ENCODE measurements at regions not wholly inside any gene's neighbourhood (a gene's known extent, or its start where the extent isn't known, plus 50 kb on each side); places are given as distances from the start of the nearest gene placed in this dataset.

DNA sequence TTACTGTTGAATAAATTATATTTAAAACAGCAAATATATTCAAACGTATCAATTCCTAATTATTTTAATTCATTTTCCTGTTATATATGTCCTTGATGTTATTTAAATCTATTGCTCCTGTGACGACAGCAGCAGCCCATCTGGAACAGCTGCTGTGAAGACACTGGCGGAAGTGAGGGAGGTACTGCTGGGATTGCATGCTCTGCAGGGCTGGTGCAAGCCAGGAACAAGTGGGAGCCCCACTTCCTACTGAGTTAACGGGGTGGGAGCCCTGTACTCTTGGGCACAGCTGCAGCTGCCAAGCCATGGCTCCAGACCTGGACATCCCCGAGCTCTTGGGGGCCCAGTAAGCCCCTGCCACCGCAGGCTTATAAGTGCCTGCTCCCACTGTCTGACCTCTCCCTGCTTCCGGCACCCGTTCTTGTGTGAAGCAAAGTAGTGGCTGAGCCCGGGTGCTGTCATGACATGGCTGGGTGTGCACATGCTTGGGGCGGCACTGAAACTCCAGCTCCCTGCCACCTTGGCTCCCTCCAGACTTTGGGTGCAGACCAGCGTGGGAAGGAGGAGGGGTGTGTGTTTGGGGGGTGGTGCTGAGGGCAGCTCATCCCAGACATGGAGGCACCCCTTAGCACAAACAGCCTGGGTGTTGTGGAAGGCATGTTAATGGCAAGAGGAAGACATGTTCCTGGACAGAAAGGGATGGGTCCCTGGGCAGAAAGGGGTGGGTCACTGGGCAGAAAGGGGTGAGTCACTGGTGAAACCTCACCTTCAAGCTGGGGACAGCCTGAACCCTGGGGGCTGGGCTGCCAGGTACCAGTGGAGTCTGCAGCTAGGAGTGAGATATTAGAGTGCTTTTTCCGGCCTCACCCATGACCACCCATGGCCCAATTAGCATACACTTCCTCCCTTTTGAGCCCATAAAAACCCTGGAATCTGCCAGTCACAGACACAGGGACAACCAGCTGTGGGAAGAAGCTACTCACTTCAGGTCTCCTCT lies 1981.3 kb upstream of the IGFBP7 start:
- no peak for DNase-seq

DNA sequence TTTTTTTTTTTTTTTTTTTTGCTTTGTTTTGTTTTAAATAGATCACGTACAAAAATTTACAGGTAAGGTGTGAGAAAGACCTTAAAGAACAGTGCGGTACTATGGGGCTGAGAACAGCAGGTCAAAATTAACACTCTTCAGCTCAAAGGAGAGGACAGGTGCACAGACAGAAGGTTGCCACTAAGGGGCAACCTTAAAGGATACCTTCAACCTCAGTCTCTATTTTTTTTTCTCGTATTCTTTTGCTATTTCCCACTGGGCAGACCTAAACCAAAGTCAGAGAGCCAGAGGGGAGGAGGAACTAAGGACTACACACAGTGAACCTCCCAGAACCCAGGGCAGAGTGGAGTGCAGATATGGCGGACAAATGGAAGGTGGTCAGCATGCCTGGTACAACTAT lies 1984.3 kb upstream of the IGFBP7 start:
- DNase-seq = no peak

- no peak for DNase-seq
Measured at GRCh38 chr4:59102311-59102710, 1992.1 kb upstream of the IGFBP7 start.

DNA sequence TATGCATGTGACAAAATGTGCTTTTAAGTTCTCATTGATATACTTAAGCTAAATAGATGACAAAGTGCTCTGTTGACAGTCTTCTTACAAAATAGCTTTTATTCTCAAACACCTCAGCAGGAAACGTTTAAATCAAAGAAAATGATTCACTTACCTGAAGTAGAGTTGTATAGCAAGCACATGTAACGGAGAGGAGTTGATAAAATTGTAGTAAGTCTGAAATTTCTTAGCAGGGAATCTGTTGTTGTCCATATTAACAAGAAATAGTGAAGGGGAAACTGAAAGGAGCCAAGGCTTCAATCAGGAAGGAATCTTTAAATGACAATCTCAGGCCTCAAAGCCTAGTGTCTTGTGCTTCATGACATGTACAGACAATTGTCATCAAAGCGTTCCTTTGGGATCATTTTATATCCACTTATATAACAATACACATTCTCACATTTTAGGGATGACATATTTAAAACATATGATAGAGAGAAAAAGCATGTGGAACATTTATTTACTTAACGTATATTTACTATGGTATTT lies 2010.2 kb upstream of the IGFBP7 start:
- no peak for DNase-seq

DNA sequence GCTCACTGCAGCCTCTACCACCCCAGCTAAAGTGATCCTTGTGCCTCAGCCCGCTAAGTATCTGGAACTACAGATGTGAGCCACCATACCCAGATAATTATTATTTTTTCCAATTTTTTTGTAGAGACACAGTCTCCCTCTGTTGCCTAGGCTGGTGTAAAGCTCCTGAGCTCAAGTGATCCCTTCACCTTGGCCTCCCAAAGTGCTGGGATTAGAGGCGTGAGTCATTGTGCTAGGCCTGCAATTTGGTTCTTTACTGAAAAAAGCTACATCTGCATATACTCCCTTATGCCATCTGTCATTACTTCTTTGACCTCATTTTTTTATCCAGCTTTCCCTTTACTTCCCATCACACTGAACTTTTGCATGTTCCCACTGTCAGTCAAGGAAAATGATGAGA lies 2012.4 kb upstream of the IGFBP7 start:
- DNase-seq = no peak

DNA sequence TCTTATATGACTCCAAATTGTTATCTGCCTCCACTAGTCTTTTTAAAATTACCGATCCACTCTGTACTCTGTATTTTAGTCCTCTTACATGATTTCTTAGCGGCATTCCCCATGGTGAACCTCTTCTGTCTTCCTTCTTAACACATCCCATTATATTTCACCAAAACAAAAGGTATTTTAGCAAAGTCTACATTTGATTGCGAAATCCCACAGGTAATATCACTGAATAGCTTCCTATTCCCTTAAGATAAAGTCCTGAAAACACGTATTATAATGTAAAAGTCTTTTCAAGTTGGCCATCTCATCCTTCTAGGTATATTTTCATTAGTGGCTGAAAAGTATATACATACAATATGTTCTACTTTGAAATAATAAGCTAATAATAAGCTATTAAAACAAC lies 2016.0 kb upstream of the IGFBP7 start:
- no peak for DNase-seq

GRCh38 chr4:59127006-59127405 lies 2016.8 kb upstream of the IGFBP7 start:
- DNase-seq = no peak

- DNase-seq = no peak
Measured at GRCh38 chr4:59127743-59128142, 2017.6 kb upstream of the IGFBP7 start.

DNA sequence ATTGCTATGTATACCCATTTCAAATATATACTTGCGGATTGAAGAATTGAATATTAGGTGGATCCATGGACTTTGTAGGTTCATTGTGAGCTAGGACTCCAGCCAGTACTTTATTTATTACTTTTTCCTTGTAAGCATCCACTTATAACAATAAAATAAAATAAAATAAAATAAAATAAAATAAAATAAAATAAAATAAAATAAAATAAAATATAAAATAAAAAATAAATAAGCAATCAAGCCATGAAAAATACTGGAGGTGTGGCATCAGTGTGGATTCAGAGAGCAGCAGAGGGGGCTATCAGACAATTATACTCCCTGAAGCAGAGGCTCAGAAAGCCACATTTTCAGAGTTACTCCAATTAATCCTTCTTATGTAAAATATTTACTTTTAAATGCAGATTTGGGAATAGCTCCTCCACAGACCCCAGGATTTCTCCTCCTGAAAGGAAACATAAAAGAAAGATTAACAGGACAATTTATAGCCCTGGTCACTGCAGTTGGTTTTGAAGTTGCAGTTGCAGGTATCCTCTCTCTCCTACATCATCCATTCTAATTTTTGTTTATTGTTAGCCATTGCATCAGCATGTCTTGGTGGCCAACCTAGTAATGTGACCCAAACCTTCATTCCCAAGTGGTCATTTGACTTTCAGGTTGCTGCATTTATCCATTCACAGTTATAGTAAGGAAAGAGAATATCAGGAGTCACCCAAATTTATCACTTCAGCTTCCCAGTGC lies 2025.2 kb upstream of the IGFBP7 start:
- DNase-seq = no peak

DNA sequence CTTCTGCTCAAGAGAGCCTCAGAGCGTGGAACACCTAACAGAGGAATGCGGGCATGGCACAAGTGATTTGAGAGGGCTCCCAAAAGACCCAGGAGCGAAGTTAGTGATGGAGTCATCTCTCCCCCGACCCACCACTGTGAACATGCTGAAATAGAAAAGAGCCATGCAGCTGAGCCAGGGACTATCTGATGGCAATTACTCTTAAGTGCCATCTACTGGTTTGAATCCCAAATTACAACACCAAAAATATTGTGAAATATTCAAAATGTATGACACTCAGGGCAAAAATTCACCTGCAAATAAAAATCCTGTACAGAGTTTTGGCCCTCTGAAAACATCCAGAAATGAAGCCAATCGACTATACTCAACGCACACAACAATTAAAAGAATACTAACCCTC lies 2038.9 kb upstream of the ADGRL3 start:
- DNase-seq = no peak

- no peak for DNase-seq
Measured at GRCh38 chr4:59175617-59176016, 2024.5 kb upstream of the ADGRL3 start.

DNA sequence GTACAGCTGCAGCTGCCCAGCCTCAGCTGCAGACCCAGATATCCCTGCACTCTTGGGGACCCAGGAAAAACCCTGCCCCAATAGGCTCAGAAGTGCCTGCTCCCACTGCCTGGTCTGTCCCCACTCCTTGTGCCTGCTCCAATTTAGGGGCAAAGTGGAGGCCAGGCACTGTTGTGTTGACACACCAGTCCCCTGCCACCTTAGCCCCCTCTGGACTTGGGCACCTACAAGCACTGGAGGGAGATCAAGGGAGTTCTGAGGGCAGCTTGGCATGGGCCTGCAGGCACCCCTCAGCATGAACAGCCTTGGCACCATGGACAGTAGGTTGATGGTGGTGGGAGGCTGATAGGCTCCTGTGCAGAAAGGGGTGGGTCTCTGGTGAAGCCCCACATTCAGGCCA lies 2020.8 kb upstream of the ADGRL3 start:
- no peak for DNase-seq

DNA sequence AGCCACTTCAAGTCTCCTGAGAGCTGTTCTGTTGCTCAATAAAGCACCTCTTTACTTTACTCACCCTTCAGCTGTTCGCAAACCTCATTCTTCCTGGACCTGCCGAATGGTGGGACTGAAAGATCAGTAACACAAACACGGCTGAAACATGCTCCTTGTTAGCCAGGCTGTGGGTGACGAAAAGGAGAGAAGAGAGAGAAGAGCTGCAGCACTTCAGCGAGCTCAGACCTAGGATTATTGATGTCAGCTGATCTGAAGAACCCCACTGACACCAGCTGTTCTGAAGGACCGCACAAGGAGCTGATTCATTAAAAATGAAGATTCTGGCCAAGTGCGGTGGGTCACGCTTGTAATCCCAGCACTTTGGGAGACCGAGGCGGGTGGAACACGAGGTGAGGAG lies 2020.0 kb upstream of the ADGRL3 start:
- no peak for DNase-seq

- DNase-seq = no peak
Measured at GRCh38 chr4:59180969-59181368, 2019.2 kb upstream of the ADGRL3 start.

GRCh38 chr4:59195839-59196238 lies 2004.3 kb upstream of the ADGRL3 start:
- DNase-seq = no peak

GRCh38 chr4:59200992-59201391 lies 1999.1 kb upstream of the ADGRL3 start:
- no peak for DNase-seq

- DNase-seq = no peak
Measured at GRCh38 chr4:59217910-59218631, 1982.1 kb upstream of the ADGRL3 start.

DNA sequence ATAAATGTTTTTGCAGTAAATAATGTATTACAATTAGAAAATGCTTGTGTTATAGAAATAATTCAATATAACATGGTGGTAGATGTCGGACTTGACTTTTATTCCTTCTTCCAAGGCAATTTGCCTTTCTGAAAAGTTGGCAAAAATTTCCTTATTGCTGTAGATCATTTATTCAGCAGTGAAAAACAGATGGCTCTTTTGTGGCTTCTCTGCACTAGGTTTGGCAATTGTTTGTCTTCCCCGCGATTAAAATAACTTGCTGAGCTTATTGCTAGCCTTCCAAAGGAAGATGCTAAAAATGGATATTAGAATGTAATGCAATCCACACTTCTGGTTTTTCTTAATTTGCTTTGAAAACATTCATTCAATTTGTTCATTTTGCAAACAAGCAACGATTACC lies 1977.9 kb upstream of the ADGRL3 start:
- no peak for DNase-seq

- no peak for DNase-seq
Measured at GRCh38 chr4:59223292-59223941, 1976.7 kb upstream of the ADGRL3 start.

- no peak for DNase-seq
Measured at GRCh38 chr4:59238212-59238611, 1961.9 kb upstream of the ADGRL3 start.

GRCh38 chr4:59240011-59240410 lies 1960.1 kb upstream of the ADGRL3 start:
- DNase-seq = no peak

DNA sequence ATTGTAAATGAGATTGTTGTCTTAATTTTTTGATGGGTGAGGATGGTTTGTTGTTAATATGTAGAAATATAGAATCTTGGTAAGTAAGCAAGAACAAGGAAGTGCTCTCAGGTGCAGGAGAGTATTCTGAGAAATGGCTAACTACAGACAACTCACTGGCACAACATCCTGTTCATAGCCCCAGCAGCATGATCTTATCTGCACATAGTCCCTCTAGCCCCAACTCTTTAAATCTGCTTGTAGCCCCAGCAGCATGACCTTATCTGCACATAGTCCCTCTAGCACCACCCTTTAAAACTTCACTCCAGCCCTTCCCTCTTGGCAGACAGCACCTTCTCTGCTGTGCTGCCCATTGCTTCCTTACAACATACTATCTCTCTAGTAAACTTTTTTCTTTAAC lies 1957.1 kb upstream of the ADGRL3 start:
- DNase-seq = no peak

- peak; percentile 14 for DNase-seq
Measured at GRCh38 chr4:59247032-59247431, 1953.1 kb upstream of the ADGRL3 start.
